Heart left ventricle (tissue), 16 donors: ENCODE measurements at regions not wholly inside any gene's neighbourhood (a gene's known extent, or its start where the extent isn't known, plus 50 kb on each side); places are given as distances from the start of the nearest gene placed in this dataset.

Experiments
- ATAC-seq, 4 donors: fragments of 200-7000 bp; cut with Tn5 transposase; one replicate each; pipeline ENCODE4 v1.9.1; 2020 to 2022; ENCODE audit warnings: moderate library complexity in 4 of 4, mild to moderate bottlenecking in 3 of 4, moderate number of reproducible peaks in 1 of 4
- DNase-seq, 5 donors: peaks; one replicate each; pipeline ENCODE4 v3.0.0-alpha.2; 2020
- H3K27ac ChIP-seq, 12 donors: fragments of 200-600 bp; sonication (generic) in 4 of 12; one replicate each; pipeline versions ENCODE4 v1.5.0 to v1.8.0; 2016 to 2022; ENCODE audit warnings: mild to moderate bottlenecking in 2 of 12
- H3K27me3 ChIP-seq, 9 donors: fragments of 200-600 bp; sonication (generic) in 2 of 9; one replicate each; pipeline versions ENCODE4 v1.5.1 to v1.8.0; 2016 to 2022; ENCODE audit warnings: mild to moderate bottlenecking in 3 of 9
- H3K36me3 ChIP-seq, 9 donors: fragments of 200-600 bp; sonication (generic) in 2 of 9; one replicate each; pipeline versions ENCODE4 v1.5.0 to v1.8.0; 2018 to 2022; ENCODE audit warnings: mild to moderate bottlenecking in 2 of 9
- H3K4me1 ChIP-seq, 12 donors: fragments of 200-600 bp; sonication (generic) in 4 of 12; one replicate each; pipeline versions ENCODE4 v1.5.0 to v1.8.0; 2016 to 2022; ENCODE audit warnings: mild to moderate bottlenecking in 3 of 12
- H3K4me3 ChIP-seq, 12 donors: fragments of 200-600 bp; sonication (generic) in 4 of 12; one replicate each; pipeline versions ENCODE4 v1.5.0 to v1.8.0; 2017 to 2022; ENCODE audit warnings: mild to moderate bottlenecking in 9 of 12, moderate library complexity in 4 of 12
- H3K9me3 ChIP-seq, 12 donors: fragments of 200-600 bp; sonication (generic) in 4 of 12; one replicate each; pipeline versions ENCODE4 v1.5.0 to v1.8.0; 2016 to 2022; ENCODE audit warnings: mild to moderate bottlenecking in 1 of 12
- CTCF ChIP-seq, 12 donors: fragments of 200-600 bp; sonication (generic) in 4 of 12; IDR thresholded peaks; one replicate each; pipeline versions ENCODE4 v1.5.0 to v1.8.0; 2018 to 2022; ENCODE audit warnings: antibody characterized with exemption in 12 of 12, mild to moderate bottlenecking in 5 of 12
- POLR2A ChIP-seq, 2 donors: fragments of 450-650 bp; IDR thresholded peaks; one replicate each; pipeline ENCODE4 v1.6.1; 2017; ENCODE audit warnings: antibody characterized with exemption in 2 of 2, mild to moderate bottlenecking in 2 of 2, moderate library complexity in 2 of 2
- WGBS, 4 donors: extraction: QIAGEN DNeasy Blood & Tissue Kit in 2 of 4; methylation state at CpG; one replicate each; pipeline versions ENCODE4 v1.1.5 to v1.1.7; 2013 to 2018; 5-methylcytosine and 5-hydroxymethylcytosine counted together
- intact Hi-C, 10 donors: fragments of 100-400 bp; cut with DNase I; formaldehyde crosslinking; loops; one replicate each; pipeline versions ENCODE4 v1.11.1 to v1.14.2; 2022
- donor health status: ischemic (EF 13 %, LVEDD 7.1; RV severe dilation, severe dysfunction).
- donor health status: healthy with polysubstance abuse.
- donor health status: DM: no; HTN: yes; CAD: no.
- donor health status: DM: no; HTN: no; CAD: no.
- donor health status: ischemic (EF 25% LVEDD 6.9; RV normal size, moderate dysfunction).
- donor health status: ischemic (EF 25% LVEDD 5.7; RV mildly dilated, moderate dysfunction).
- donor health status: healthy.
- donor health status: DM: yes; HTN: yes; CAD: no.
- donor health status: ischemic (EF 35%, LVEDD 5.7; RV mildly dilated, moderate dysfunction).
- donor health status: nonischemic (EF 11% LVEDD 7.7; RV severe dilation, severe dysfunction).
- donor health status: DM: yes; HTN: yes; CAD: no.
- donor health status: PGD.
- donor health status: ischemic (EF 29% LVEDD 5.4; RV normal size, mild dysfunction).
- donor health status: nonischemic (EF 23%, LVEDD 6.1; RV moderate dilation, normal function).

DNA sequence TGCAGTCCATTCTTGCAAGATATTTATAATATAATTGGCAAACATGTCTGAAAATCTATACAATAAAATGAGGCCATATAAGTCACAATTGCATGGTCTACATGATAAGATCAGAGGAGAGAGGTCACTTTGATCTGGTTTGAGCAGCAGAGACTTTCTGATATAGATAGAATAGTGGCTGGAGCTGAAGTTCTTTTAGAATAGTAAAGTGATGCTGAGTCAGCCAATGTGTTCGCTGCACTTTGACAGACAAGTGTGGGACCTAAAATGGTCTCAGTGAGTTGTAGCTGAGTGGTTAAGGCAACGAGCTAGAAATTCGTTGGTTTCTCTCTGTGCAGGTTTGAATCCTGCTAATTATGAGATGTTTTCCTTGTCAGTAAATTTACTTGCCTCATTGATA, 257.0 kb upstream of the C11orf87 start:
- 75 to 89% (median 81%) methylated on average over 3 of the region's 3 CpGs for WGBS, 4 donors
- intact Hi-C loops = no loop called here

GRCh38 chr11:109166441-109166840, 255.5 kb upstream of the C11orf87 start:
- DNase-seq = no peak
- H3K4me1 ChIP-seq = no peaks in the 10 kb centered on the region
- no peak for TF ChIP-seq CTCF (IDR thresholded peaks at IDR 0.05)
- TF ChIP-seq POLR2A (IDR thresholded peaks at IDR 0.05) = no peak
- H3K27me3 ChIP-seq = no peaks in the 10 kb centered on the region
- H3K9me3 ChIP-seq = no peaks in the 10 kb centered on the region
- H3K36me3 ChIP-seq = no peaks in the 10 kb centered on the region
- H3K4me3 ChIP-seq = no peak overlapping the region
- ATAC-seq = no peak
- intact Hi-C loops = no loop called here
- 84 to 95% (median 88%) methylated on average over 2 of the region's 2 CpGs for WGBS, 4 donors
- no peak overlapping the region for H3K27ac ChIP-seq

More for the DNA sequence above, 257.0 kb upstream of the C11orf87 start:
- Histone ChIP-seq H3K36me3 (no peaks in the 10 kb centered on the region), H3K9me3 (peaks cover 0 to 5% (median 0%) of the 10 kb centered on the region in 12 donors), H3K27ac (no peak overlapping the region), H3K4me1 (no peaks in the 10 kb centered on the region), H3K4me3 (no peak overlapping the region), H3K27me3 (no peaks in the 10 kb centered on the region)
- ATAC-seq (no peak), DNase-seq (no peak)
- no peak for TF ChIP-seq POLR2A (IDR thresholded peaks at IDR 0.05)
- TF ChIP-seq CTCF (IDR thresholded peaks at IDR 0.05) = no peak

DNA sequence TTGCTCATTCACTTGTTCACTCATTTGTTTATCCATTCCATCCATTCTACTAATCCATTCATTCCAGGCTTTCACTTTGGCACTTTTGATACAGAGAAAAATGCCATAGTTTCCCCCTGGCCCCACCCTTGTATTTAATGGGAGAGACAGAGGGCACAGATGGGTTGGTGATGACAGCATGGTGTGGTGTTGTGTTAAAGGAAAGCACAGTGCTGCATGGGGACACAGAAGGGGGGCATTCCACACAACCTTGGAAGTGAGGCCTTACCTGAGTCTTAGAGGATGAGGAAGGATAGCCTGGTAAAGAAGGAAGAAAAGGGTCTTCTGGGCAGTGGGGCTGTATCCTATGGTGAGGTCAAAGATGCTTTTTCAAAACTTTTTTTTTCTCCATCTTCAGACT, 248.5 kb upstream of the C11orf87 start:
- Histone ChIP-seq H3K27me3 (no peaks in the 10 kb centered on the region), H3K27ac (no peak overlapping the region), H3K36me3 (no peaks in the 10 kb centered on the region), H3K9me3 (no peaks in the 10 kb centered on the region), H3K4me1 (no peaks in the 10 kb centered on the region), H3K4me3 (no peak overlapping the region)
- no peak for ATAC-seq
- intact Hi-C loops = no loop called here
- TF ChIP-seq POLR2A (IDR thresholded peaks at IDR 0.05) = no peak
- TF ChIP-seq CTCF (IDR thresholded peaks at IDR 0.05) = no peak
- DNase-seq = no peak

GRCh38 chr11:109184376-109184775, 237.6 kb upstream of the C11orf87 start:
- TF ChIP-seq CTCF (IDR thresholded peaks at IDR 0.05) (no peak), POLR2A (IDR thresholded peaks at IDR 0.05) (no peak)
- H3K36me3 ChIP-seq = no peaks in the 10 kb centered on the region
- peaks cover 0 to 11% (median 0%) of the 10 kb centered on the region in 12 donors for H3K9me3 ChIP-seq
- 91 to 96% (median 95%) methylated on average over 1 of the region's 1 CpG for whole genome bisulfite sequencing, 4 donors
- no peak overlapping the region for H3K27ac ChIP-seq
- ATAC-seq = no peak
- intact Hi-C loops = no loop called here
- H3K27me3 ChIP-seq = no peaks in the 10 kb centered on the region
- DNase-seq = no peak
- no peaks in the 10 kb centered on the region for H3K4me1 ChIP-seq
- no peak overlapping the region for H3K4me3 ChIP-seq
